ENCODE measurements at regions not wholly inside any gene's neighbourhood (a gene's known extent, or its start where the extent isn't known, plus 50 kb on each side); places are given as distances from the start of the nearest gene placed in this dataset.

DNA sequence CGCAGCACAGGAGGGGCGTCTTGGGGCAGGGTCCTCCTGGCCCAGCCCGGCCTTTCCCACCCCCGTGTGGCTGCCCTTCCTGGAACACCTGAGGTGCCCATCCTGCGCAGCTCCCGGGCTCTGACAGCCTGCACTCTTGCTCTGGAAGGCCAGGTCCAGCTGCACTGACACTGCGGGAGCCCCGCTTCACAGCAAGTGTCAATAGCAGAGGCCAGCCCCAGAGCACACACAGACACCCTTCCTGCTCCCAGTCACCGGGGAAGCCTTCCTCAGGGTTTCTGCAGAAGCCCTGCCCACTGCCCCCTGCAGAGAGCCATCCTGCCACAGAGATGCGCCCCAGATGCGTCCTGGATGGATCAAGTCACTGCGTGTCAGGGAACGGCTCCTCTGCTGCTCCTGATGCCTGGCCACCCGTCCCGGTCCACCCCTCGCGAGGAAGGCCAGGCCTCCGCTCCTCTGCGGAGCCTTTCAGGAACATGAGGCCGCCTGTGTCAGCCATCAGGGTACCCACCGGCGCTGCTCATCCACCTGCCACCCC is 519.2 kb upstream of the MYT1L start:
- no peak for ATAC-seq
- no peaks in the 10 kb centered on the region for H3K9me3 ChIP-seq (ENCODE audit: control insufficient read depth, insufficient read depth, low read length)

GRCh38 chr2:2849464-2850217 is 518.6 kb upstream of the MYT1L start:
- Histone ChIP-seq H3K36me3 (ENCODE audit: control insufficient read depth, insufficient read depth, low read length) (no peaks in the 10 kb centered on the region), H3K27me3 (ENCODE audit: control insufficient read depth, insufficient read depth, low read length) (no peaks in the 10 kb centered on the region), H3K4me3 (ENCODE audit: low read length) (no peak overlapping the region), H3K9me3 (ENCODE audit: control insufficient read depth, insufficient read depth, low read length) (no peaks in the 10 kb centered on the region), H3K4me1 (ENCODE audit: control insufficient read depth, insufficient read depth, low read length) (no peaks in the 10 kb centered on the region), H3K27ac (ENCODE audit: low read length) (no peak overlapping the region)
- ATAC-seq = no peak
- no peak overlapping the region for H3K4me3 Mint-ChIP-seq
- intact Hi-C loops (cut with micrococcal nuclease) = no loop called here
- H3K27me3 Mint-ChIP-seq (ENCODE audit: low read depth in 2 of 2) = no peaks in the 10 kb centered on the region
- no peaks in the 10 kb centered on the region for H3K9me3 Mint-ChIP-seq
- TF ChIP-seq CTCF (IDR thresholded peaks at IDR 0.05) = no peak
- no peak overlapping the region for H3K27ac Mint-ChIP-seq
- DNase-seq = no peak
- H3K4me1 Mint-ChIP-seq = no peaks in the 10 kb centered on the region
- WGBS (ENCODE audit: insufficient coverage) = 91% methylated on average over 15 of the region's 15 CpGs
- no peaks in the 10 kb centered on the region for H3K36me3 Mint-ChIP-seq

More for the DNA sequence above, 519.2 kb upstream of the MYT1L start:
- H3K4me1 Mint-ChIP-seq = no peaks in the 10 kb centered on the region
- no peaks in the 10 kb centered on the region for H3K36me3 Mint-ChIP-seq
- H3K27ac ChIP-seq (ENCODE audit: low read length) = no peak overlapping the region
- H3K27ac Mint-ChIP-seq = no peak overlapping the region
- H3K9me3 Mint-ChIP-seq = no peaks in the 10 kb centered on the region
- no peaks in the 10 kb centered on the region for H3K4me1 ChIP-seq (ENCODE audit: control insufficient read depth, insufficient read depth, low read length)
- DNase-seq = no peak
- H3K4me3 Mint-ChIP-seq = no peak overlapping the region
- WGBS (ENCODE audit: insufficient coverage) = 95% methylated on average over 22 of the region's 22 CpGs
- intact Hi-C loops (cut with micrococcal nuclease) = no loop called here
- no peaks in the 10 kb centered on the region for H3K27me3 ChIP-seq (ENCODE audit: control insufficient read depth, insufficient read depth, low read length)
- H3K36me3 ChIP-seq (ENCODE audit: control insufficient read depth, insufficient read depth, low read length) = no peaks in the 10 kb centered on the region
- H3K4me3 ChIP-seq (ENCODE audit: low read length) = no peak overlapping the region
- TF ChIP-seq CTCF (IDR thresholded peaks at IDR 0.05) = no peak
- no peaks in the 10 kb centered on the region for H3K27me3 Mint-ChIP-seq (ENCODE audit: low read depth in 2 of 2)

- H3K27me3 ChIP-seq (ENCODE audit: control insufficient read depth, insufficient read depth, low read length) = no peaks in the 10 kb centered on the region
- no peak overlapping the region for H3K27ac Mint-ChIP-seq
- no peak for DNase-seq
- no peaks in the 10 kb centered on the region for H3K4me1 Mint-ChIP-seq
- no peaks in the 10 kb centered on the region for H3K27me3 Mint-ChIP-seq (ENCODE audit: low read depth in 2 of 2)
- H3K4me1 ChIP-seq (ENCODE audit: control insufficient read depth, insufficient read depth, low read length) = no peaks in the 10 kb centered on the region
- H3K36me3 ChIP-seq (ENCODE audit: control insufficient read depth, insufficient read depth, low read length) = no peaks in the 10 kb centered on the region
- intact Hi-C loops (cut with micrococcal nuclease) = no loop called here
- TF ChIP-seq CTCF (IDR thresholded peaks at IDR 0.05) = no peak
- no peak overlapping the region for H3K4me3 ChIP-seq (ENCODE audit: low read length)
- H3K9me3 ChIP-seq (ENCODE audit: control insufficient read depth, insufficient read depth, low read length) = no peaks in the 10 kb centered on the region
- WGBS (ENCODE audit: insufficient coverage) = 62% methylated on average over 6 of the region's 6 CpGs
- no peak overlapping the region for H3K4me3 Mint-ChIP-seq
- H3K9me3 Mint-ChIP-seq = no peaks in the 10 kb centered on the region
- no peaks in the 10 kb centered on the region for H3K36me3 Mint-ChIP-seq
- no peak for ATAC-seq
- H3K27ac ChIP-seq (ENCODE audit: low read length) = no peak overlapping the region
These were observed 517.7 kb upstream of the MYT1L start for GRCh38 chr2:2848621-2849333.
